Erythroblast (primary cell): ENCODE measurements at regions not wholly inside any gene's neighbourhood (a gene's known extent, or its start where the extent isn't known, plus 50 kb on each side); places are given as distances from the start of the nearest gene placed in this dataset.

Experiments used
- GATA1 ChIP-seq: IDR thresholded peaks from 2 replicates; pipeline ENCODE4 v1.6.1; 2011; ENCODE audit warnings: low read depth, mild to moderate bottlenecking, control low read depth, low read length, moderate library complexity
- POLR2A ChIP-seq: IDR thresholded peaks from 2 replicates; pipeline ENCODE4 v1.6.1; 2011; ENCODE audit warnings: mild to moderate bottlenecking, low read length

DNA sequence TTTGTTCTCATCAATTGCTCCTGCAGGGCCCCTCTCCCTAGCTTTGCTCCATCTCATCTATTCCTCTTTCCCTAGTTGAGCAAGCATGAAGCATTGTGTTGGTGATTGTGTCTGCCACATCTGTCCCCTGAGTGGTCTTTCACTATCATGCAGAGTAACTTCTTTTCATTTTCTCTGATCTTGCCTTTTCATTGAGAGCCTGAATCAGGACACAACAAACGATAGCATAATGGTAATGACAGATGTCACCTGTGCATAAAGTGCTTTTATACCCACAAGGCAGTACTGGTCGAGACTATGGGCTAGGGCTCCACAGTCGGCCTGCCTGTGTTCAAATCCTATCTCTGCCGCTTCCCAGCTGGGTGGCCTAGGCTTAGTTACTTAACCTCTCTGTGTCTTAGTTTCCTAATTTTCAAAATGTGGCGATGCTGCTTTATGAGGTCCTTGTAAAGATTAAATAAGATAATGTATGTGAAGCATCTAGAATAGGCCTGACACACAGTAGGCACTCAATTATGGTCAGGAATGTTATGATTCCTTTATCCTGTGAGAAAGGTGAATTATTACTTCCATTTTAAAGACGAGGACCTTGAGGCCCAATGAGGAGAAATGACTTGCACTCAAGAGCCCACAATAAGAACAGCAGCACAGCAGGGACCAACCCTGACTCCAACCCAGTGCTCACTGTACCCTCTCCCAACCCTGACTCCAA is 137.1 kb upstream of the ZNF618 start:
- TF ChIP-seq POLR2A (no peak), GATA1 (no peak)
